ENCODE measurements at regions not wholly inside any gene's neighbourhood (a gene's known extent, or its start where the extent isn't known, plus 50 kb on each side); places are given as distances from the start of the nearest gene placed in this dataset.

DNA sequence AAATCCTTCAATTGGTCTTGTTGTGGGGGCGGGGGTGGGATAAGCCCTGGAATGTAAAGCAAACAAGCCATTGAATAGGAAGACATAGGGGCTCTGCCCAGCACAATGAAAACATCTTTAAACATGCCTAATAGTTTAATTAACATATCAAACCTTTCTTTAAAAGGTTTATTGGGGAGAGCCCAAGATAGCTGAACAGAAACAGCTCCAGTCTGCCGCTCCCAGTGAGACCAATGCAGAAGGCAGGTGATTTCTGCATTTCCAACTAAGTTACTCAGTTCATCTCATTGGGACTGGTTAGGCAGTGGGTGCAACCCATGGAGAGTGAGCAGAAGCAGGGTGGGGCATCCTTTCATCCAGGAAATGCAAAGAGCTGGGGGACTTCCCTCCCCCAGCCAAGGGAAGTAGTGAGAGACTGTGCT, 327.2 kb upstream of the CNKSR2 start:
- TF ChIP-seq EZH2phosphoT487 (IDR thresholded peaks at IDR 0.05; ENCODE audit: low read depth) (no peak), CTCF (IDR thresholded peaks at IDR 0.05; ENCODE audit: low read depth, low read length) (no peak)
